Stimulated activated CD8-positive, alpha-beta memory T cell treated with anti-CD3 and anti-CD28 coated beads, Interleukin-12 subunit alpha, Interleukin-12 subunit beta, amount 100 ng/mL, for 24 hours (primary cell): ENCODE measurements at regions not wholly inside any gene's neighbourhood (a gene's known extent, or its start where the extent isn't known, plus 50 kb on each side); places are given as distances from the start of the nearest gene placed in this dataset.
"Not testable (repeated sequence)": the region's sequence is repeated elsewhere in the genome, so short reads cannot be mapped to it uniquely, and the experiment has no call there.

Experiments used
- DNase-seq: peaks from one replicate; pipeline ENCODE4 v3.0.0-alpha.2; 2020; ENCODE audit errors: extremely low read depth

GRCh38 chr4:18756671-18757070, 735.1 kb upstream of the LCORL start:
- no peak for DNase-seq

GRCh38 chr4:18754180-18754579, 732.6 kb upstream of the LCORL start:
- DNase-seq = no peak

DNA sequence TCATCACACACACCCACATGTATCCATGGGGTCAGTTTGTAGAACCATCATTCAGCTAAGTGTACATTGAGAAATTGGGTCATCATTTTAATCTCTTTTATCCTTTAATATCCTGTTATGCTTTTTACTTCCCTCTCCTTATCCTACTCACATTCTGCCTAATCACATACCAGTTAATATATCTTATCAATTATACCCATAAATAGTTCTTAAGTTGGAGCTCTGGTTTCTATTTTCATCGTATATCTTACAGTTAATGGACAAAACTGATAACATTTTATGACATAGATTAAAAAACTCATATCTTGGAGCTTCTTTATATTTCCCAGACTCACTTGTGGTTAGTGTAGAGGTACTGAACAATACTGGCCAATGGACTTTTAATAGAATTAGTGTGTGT, 729.5 kb upstream of the LCORL start:
- DNase-seq = no peak

DNA sequence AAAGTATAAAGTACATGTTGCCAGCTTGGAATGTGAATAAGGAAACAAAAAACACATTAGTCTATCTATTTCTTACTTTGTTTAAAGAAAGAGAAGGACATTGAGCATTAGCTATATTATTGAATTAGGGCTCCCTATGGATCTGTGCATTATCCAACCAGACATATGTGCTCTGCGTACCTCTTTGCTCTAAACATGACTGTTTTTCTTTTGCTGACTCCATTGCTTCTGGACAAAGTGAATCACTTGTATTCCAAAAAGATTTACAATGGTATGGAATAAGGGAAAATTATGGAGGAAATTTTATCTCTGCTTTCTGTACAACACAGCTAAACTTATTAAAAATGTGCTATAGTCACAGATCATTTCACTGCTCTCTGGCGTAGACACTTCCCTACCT, 727.8 kb upstream of the LCORL start:
- DNase-seq = no peak

DNA sequence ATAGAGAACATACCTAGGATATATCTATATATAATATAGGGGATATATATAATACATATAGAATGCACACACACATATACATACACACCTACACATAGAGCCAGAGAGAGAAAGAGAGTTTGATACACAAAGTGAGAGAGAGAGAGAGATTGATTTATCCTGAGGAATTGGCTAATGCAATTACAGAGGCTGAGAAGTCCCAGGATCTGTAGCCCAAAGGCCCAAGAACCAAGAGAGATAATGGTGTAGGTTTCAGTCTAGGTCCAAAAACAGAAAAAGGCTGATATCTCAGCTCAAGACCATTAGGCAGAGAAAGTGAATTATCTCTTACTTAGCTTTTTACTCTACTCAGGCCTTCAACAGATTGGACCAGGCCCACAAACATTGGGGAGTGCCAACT, 715.0 kb upstream of the LCORL start:
- DNase-seq = no peak

- no peak for DNase-seq
Measured at GRCh38 chr4:18735740-18736268, 714.2 kb upstream of the LCORL start.

GRCh38 chr4:18734405-18734804, 712.9 kb upstream of the LCORL start:
- no peak for DNase-seq

DNA sequence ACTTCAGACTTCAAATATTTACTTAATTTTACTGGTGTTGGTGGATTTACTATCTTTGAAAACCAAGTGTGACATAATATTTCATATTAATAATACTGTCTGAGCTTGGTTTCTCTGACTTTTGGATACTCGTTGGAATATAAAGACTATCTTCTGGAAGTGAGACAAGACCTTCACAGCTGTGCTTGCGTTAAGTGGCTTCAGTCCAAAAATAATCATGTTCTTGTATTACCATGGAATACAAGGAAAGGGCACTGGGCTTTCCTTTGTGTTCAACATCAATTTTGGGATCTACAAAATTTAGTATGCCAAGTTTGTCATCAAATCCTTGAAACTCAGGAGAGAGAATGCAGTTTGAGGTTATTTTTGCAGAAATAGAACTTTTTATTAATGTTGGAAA, 712.4 kb upstream of the LCORL start:
- DNase-seq = no peak

GRCh38 chr4:18722748-18723191, 701.2 kb upstream of the LCORL start:
- DNase-seq = no peak

DNA sequence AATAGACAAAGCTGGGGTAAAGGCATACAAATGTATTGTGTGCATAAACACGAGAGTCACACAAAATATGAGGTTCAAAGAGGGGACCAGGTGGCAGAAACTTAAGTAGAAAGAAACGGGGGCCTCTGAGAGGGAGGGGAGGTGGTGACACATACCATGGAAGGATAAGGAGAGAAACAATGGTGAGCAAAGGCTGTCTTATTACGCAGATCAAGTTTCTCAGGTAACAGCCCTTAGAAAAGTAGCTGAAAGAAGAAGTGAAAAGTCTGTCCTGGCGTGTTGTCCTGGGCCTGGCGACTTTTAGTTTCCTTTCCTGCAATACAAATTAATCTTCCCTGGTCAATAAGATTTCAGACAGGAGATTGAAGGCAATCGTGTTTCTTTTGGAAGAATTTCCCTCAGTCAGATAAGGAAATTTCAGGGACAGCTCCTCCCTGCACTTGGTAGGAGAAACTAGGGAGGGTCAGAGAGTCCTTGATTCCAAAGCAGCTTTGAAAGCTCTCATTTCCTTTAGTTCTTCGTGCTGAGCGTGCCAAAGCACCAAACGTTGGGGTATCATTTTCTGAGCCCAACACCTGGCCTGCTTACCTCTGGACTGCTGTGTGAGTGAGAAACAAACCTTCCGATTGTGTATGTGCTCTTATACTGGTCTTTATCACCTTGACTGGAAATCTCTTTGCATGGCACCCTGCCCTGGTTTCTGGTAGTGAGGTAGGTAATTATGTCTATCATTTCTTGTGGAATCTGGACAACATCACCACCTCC, 676.7 kb upstream of the LCORL start:
- DNase-seq = no peak

GRCh38 chr4:18695733-18696527, 674.4 kb upstream of the LCORL start:
- DNase-seq = no peak

DNA sequence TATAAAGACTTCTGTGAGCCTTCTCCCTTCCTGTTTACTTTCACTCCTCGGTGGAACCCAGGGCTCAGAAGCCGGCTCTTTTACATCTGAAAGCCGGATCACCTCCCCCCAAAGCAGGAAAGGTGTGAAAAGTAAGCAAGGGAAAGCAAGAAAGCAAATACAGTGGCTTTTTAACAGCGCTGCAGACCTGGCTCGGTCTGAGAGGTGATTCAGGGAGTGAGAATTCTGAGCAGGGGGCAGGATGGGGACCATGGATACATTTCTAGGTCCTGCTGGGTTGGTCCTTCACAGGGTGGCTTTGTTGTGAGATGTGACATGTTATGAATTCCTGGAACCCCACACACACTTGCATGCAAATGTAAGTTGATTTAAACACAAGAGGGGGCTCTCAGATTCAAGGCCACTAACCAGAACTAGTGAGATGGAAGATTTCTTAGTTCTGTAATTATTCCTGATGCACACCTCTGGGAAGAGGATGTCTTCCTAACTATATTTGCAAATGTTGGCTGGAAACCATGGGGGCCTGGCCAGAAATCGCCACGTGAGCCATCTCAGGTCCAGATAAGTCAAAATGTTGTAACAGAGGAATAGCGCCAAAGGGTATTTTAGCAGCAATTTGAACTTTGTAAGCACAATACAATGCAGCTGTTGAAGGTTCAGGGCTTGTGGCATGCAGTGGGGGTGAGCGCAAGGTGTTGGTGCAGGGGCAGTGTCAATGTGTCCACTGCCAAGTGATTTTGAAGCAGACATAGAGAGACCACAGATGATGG, 670.1 kb upstream of the LCORL start:
- DNase-seq = no peak

- no peak for DNase-seq
Measured at GRCh38 chr4:18690291-18690955, 668.9 kb upstream of the LCORL start.

- DNase-seq = no peak
Measured at GRCh38 chr4:18689308-18690115, 668.0 kb upstream of the LCORL start.

GRCh38 chr4:18688351-18688750, 666.8 kb upstream of the LCORL start:
- DNase-seq = not testable (repeated sequence)

- DNase-seq = no peak
Measured at GRCh38 chr4:18686338-18687037, 664.9 kb upstream of the LCORL start.

GRCh38 chr4:18684932-18685331, 663.4 kb upstream of the LCORL start:
- DNase-seq = no peak

DNA sequence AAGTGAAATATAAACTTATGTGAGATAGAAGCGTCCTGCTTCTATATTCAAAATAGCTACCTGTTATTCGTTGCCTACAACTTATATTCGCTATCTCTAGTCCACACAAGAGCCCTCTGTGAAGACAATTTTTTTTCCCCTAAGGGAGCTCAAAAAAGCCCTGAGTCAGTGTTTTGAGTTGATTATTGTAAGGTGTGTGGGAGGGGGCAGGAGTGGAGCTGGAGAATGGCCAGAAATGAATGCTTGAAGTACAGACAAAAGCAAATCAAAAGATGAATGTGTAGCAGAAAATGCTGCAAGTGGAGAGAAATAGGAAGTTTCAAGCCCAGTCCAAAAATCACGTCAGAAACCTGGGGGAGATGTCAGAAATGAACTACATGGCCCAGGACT, 655.0 kb upstream of the LCORL start:
- no peak for DNase-seq

GRCh38 chr4:18675586-18676525, 654.3 kb upstream of the LCORL start:
- DNase-seq = no peak
